SK-N-SH treated with all-trans-retinoic acid at 6 μM for 48 hours (cell line): ENCODE measurements at regions not wholly inside any gene's neighbourhood (a gene's known extent, or its start where the extent isn't known, plus 50 kb on each side); places are given as distances from the start of the nearest gene placed in this dataset.

ENCODE experiments used
- ARNTL ChIP-seq: fragments of 450-650 bp; formaldehyde crosslinking; IDR thresholded peaks from 2 replicates; pipeline ENCODE4 v1.5.0; 2020; ENCODE audit warnings: low read depth, mild to moderate bottlenecking, moderate library complexity, borderline replicate concordance
- BACH2 ChIP-seq: fragments of 250-450 bp; sonication (Bioruptor Pico); IDR thresholded peaks from 2 replicates; pipeline ENCODE4 v1.9.0; 2021; ENCODE audit warnings: mild to moderate bottlenecking, borderline replicate concordance
- GLIS3 ChIP-seq: fragments of 250-450 bp; sonication (Bioruptor Pico); IDR thresholded peaks from 2 replicates; pipeline ENCODE4 v1.5.0; 2020; ENCODE audit warnings: mild to moderate bottlenecking, moderate library complexity
- ISL1 ChIP-seq: fragments of 250-450 bp; sonication (Bioruptor Pico); IDR thresholded peaks from 2 replicates; pipeline ENCODE4 v2.1.2; 2022; ENCODE audit warnings: mild to moderate bottlenecking, moderate library complexity
- OSR1 ChIP-seq: fragments of 250-450 bp; sonication (Bioruptor Pico); IDR thresholded peaks from 2 replicates; pipeline ENCODE4 v1.8.0; 2022; ENCODE audit warnings: moderate library complexity, mild to moderate bottlenecking, inconsistent platforms
- PATZ1 ChIP-seq: fragments of 250-450 bp; sonication (Bioruptor Pico); IDR thresholded peaks from 2 replicates; pipeline ENCODE4 v1.8.0; 2020; ENCODE audit warnings: mild to moderate bottlenecking, moderate library complexity, borderline replicate concordance
- RARB ChIP-seq: fragments of 250-450 bp; sonication (Bioruptor Pico); IDR thresholded peaks from 2 replicates; pipeline ENCODE4 v1.8.0; 2021; ENCODE audit warnings: mild to moderate bottlenecking, moderate library complexity
- SNAI2 ChIP-seq: fragments of 250-450 bp; sonication (Bioruptor Pico); IDR thresholded peaks from 2 replicates; pipeline ENCODE4 v1.5.0; 2020; ENCODE audit warnings: mild to moderate bottlenecking, moderate library complexity
- ZC3H10 ChIP-seq: fragments of 250-450 bp; sonication (Bioruptor Pico); IDR thresholded peaks from 2 replicates; pipeline ENCODE4 v1.5.1; 2021; ENCODE audit warnings: mild to moderate bottlenecking, moderate library complexity
- ZFP3 ChIP-seq: fragments of 250-450 bp; sonication (Bioruptor Pico); IDR thresholded peaks from 2 replicates; pipeline ENCODE4 v1.5.0; 2020; ENCODE audit warnings: mild to moderate bottlenecking, moderate library complexity
- ZFP30 ChIP-seq: fragments of 450-650 bp; formaldehyde crosslinking; IDR thresholded peaks from 2 replicates; pipeline ENCODE4 v1.5.0; 2022; ENCODE audit warnings: mild to moderate bottlenecking, moderate library complexity
- ZNF70 ChIP-seq: fragments of 450-650 bp; formaldehyde crosslinking; IDR thresholded peaks from 2 replicates; pipeline ENCODE4 v1.5.0; 2020; ENCODE audit warnings: mild to moderate bottlenecking, moderate library complexity
- ZNF8 ChIP-seq: fragments of 450-650 bp; formaldehyde crosslinking; IDR thresholded peaks from 2 replicates; pipeline ENCODE4 v1.5.0; 2020; ENCODE audit warnings: mild to moderate bottlenecking, moderate library complexity

GRCh38 chr10:3834947-3835346 lies 49.9 kb upstream of the KLF6 start (continued):
- TF ChIP-seq BACH2 (CRISPR knock-in tag) (no peak), RARB (CRISPR knock-in tag) (no peak), PATZ1 (no peak), SNAI2 (CRISPR knock-in tag) (no peak), ZNF8 (CRISPR knock-in tag) (no peak), ISL1 (CRISPR knock-in tag) (no peak), ARNTL (no peak), ZFP30 (no peak), GLIS3 (CRISPR knock-in tag) (no peak), ZC3H10 (no peak), OSR1 (no peak), ZFP3 (CRISPR knock-in tag) (no peak), ZNF70 (CRISPR knock-in tag) (no peak)
- TF ChIP-seq, all 23 proteins: peak for 0
